OCI-LY7 (cell line): ENCODE measurements at regions not wholly inside any gene's neighbourhood (a gene's known extent, or its start where the extent isn't known, plus 50 kb on each side); places are given as distances from the start of the nearest gene placed in this dataset.
"Not testable (repeated sequence)": the region's sequence is repeated elsewhere in the genome, so short reads cannot be mapped to it uniquely, and the experiment has no call there.

Source experiments
- EZH2phosphoT487 ChIP-seq: fragments of 200-600 bp; sonication (generic); IDR thresholded peaks from 2 replicates; pipeline ENCODE4 v1.6.1; 2018; ENCODE audit warnings: low read depth, borderline replicate concordance, mild to moderate bottlenecking, mixed run types, antibody characterized with exemption, low read length, moderate library complexity, mixed read lengths
- TF ChIP-seq, protein P1 (sequence below): fragments of 200-600 bp; sonication (generic); conservative IDR thresholded peaks from 2 replicates; pipeline ENCODE4 v1.5.1; 2014; ENCODE audit warnings: mild to moderate bottlenecking, antibody characterized with exemption, low read length, moderate library complexity, mixed read lengths

DNA sequence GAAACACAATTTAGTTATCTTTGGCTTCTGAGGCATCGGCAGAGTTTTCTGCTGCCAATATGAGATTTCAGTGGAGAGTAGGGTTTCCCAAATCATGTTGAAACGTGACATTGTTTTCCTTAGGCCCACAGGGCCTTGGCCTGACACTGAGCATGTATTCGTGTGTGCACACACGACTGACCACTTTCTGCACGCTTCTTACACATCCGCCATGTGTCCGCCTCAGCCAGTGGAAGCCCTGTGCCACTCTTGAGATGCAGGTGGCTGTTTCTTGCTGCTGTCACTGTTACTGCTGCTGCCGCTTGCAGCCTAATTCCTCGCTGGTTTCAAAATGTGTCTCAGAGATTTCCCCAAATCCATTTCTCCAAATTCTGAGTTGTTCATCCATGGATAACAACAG is 299.6 kb upstream of the PLGLB1 start:
- TF ChIP-seq, protein P1, sequence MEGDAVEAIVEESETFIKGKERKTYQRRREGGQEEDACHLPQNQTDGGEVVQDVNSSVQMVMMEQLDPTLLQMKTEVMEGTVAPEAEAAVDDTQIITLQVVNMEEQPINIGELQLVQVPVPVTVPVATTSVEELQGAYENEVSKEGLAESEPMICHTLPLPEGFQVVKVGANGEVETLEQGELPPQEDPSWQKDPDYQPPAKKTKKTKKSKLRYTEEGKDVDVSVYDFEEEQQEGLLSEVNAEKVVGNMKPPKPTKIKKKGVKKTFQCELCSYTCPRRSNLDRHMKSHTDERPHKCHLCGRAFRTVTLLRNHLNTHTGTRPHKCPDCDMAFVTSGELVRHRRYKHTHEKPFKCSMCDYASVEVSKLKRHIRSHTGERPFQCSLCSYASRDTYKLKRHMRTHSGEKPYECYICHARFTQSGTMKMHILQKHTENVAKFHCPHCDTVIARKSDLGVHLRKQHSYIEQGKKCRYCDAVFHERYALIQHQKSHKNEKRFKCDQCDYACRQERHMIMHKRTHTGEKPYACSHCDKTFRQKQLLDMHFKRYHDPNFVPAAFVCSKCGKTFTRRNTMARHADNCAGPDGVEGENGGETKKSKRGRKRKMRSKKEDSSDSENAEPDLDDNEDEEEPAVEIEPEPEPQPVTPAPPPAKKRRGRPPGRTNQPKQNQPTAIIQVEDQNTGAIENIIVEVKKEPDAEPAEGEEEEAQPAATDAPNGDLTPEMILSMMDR = not testable (repeated sequence)
- TF ChIP-seq EZH2phosphoT487 = not testable (repeated sequence)
